ENCODE measurements at regions not wholly inside any gene's neighbourhood (a gene's known extent, or its start where the extent isn't known, plus 50 kb on each side); places are given as distances from the start of the nearest gene placed in this dataset.

DNA sequence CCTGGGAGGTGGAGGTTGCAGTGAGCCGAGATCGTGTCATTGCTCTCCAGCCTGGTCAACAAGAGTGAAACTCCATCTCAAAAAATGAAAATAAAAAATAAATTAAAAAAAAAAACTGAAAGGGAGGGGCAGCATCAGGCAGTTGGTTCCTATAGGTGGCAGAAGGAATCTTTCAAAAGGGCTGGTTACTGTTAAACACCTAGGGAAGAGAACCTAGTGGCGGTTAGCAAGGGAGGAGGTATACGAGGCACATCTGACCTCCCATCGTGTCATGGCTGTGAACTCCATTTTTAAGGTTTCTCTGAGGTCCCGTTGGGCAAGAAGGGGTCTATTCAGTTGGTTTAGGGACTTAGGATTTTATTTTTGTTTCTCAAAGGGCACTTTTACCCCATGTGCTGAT, 150.1 kb downstream of the SLC7A11 start:
- TF ChIP-seq, protein P1, sequence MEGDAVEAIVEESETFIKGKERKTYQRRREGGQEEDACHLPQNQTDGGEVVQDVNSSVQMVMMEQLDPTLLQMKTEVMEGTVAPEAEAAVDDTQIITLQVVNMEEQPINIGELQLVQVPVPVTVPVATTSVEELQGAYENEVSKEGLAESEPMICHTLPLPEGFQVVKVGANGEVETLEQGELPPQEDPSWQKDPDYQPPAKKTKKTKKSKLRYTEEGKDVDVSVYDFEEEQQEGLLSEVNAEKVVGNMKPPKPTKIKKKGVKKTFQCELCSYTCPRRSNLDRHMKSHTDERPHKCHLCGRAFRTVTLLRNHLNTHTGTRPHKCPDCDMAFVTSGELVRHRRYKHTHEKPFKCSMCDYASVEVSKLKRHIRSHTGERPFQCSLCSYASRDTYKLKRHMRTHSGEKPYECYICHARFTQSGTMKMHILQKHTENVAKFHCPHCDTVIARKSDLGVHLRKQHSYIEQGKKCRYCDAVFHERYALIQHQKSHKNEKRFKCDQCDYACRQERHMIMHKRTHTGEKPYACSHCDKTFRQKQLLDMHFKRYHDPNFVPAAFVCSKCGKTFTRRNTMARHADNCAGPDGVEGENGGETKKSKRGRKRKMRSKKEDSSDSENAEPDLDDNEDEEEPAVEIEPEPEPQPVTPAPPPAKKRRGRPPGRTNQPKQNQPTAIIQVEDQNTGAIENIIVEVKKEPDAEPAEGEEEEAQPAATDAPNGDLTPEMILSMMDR (IDR thresholded peaks at IDR 0.05; ENCODE audit: control insufficient read depth, extremely low read depth, insufficient read depth), result no peak
- H3K4me3 ChIP-seq (ENCODE audit: low read depth, low read length), result no peak overlapping the region
- DNase-seq (ENCODE audit: low read depth), result no peak

GRCh38 chr4:138090918-138091676, 151.1 kb downstream of the SLC7A11 start:
- DNase-seq (ENCODE audit: low read depth), result no peak
- H3K4me3 ChIP-seq (ENCODE audit: low read depth, low read length), result no peak overlapping the region
- TF ChIP-seq, protein P1 (IDR thresholded peaks at IDR 0.05; ENCODE audit: control insufficient read depth, extremely low read depth, insufficient read depth), result no peak

DNA sequence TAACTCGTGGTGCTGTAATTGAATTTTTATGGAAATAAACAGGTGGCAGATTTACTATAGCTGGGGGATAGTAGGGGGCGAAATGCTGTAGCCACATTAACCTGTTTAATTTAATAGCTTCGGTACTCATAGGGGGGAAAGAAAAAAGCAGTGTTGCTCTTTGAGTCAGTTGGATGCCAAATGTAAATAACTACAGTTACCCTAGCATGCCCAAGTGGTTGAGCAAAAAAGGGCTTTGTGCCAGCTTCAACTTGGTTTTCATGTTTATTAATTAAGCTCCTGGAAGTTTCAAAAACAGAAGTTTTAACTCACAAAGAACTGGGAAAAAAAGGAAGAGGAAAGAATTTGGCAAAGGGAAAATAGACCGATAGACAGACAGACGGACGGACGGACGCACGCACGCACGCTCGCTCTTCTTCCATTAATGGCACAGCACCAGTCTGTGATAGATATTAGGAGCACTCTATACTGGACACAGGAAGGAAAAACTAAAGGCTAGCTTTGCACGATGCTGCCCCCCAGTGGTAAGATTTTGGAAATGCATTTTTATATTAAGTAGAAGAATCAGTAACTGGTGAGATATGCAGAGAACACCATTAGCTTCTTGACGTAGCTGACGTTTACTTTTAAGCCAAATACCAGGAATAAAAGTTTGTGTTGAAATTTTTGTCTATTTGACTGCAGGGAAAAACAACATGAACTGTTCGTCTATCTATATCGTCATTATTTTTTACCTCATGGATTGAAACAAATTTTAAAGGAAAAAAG, 151.8 kb downstream of the SLC7A11 start:
- DNase-seq (ENCODE audit: low read depth), result peak; percentile 51
- H3K4me3 ChIP-seq (ENCODE audit: low read depth, low read length), result peak overlapping the region; percentile 7; the same call in 1 of the 2 replicates
- TF ChIP-seq, protein P1 (IDR thresholded peaks at IDR 0.05; ENCODE audit: control insufficient read depth, extremely low read depth, insufficient read depth), result peak; percentile 75

- DNase-seq (ENCODE audit: low read depth), result no peak
- TF ChIP-seq, protein P1 (IDR thresholded peaks at IDR 0.05; ENCODE audit: control insufficient read depth, extremely low read depth, insufficient read depth), result no peak
- H3K4me3 ChIP-seq (ENCODE audit: low read depth, low read length), result no peak overlapping the region
Measured at GRCh38 chr4:138088449-138089208, 153.5 kb downstream of the SLC7A11 start.

DNA sequence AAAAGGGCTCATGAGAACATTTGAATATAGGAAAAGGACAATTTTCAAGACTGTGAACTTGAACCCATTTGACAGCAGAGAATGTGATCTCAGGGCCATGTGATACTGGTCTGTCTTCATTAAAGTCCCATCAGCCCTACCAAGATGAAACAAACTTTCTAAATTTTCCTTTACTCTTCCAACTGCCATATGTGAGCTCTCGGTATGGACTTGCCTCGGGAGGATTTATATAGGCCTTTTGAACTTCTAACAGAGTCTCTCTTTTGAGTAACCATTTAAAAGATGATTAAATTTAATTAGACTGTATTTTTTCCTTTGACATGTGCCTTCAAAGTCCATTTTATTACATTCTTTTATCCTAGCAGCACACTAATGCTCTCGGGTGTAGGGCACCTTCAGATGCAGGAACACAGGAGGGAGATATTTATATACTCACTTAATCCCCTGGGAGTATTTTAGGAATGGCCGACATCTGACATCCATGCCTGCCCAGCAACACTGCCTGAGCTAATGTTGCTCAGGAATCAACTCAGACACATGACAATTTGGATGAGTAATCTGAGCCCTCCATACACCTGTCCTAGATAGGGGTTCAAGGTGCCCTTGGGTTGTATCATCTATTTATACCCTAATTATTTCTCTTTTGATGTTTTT, 155.0 kb downstream of the SLC7A11 start:
- H3K4me3 ChIP-seq (ENCODE audit: low read depth, low read length), result no peak overlapping the region
- TF ChIP-seq, protein P1 (IDR thresholded peaks at IDR 0.05; ENCODE audit: control insufficient read depth, extremely low read depth, insufficient read depth), result no peak
- DNase-seq (ENCODE audit: low read depth), result no peak

DNA sequence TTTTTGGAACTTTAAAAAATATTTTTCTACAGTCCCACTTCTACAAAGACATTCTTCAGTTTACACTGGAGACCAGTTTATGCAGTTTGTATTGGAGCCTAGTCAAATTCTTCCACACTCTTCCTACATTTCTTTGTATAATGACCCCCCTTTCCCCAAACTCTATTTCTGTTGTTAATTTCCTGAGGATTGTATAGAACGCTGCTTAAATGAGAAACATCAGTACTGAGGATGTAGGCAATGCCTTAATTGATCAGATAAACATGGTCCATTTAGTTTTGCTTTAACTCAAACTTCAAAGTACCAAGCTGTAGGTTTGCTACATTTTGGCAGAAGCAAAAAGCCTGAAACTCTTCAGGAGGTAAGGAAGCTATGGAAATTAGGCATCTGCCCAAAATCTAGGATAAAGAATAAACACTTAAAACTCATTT, 155.5 kb downstream of the SLC7A11 start:
- no peak for DNase-seq (ENCODE audit: low read depth)
- TF ChIP-seq, protein P1 (IDR thresholded peaks at IDR 0.05; ENCODE audit: control insufficient read depth, extremely low read depth, insufficient read depth), result no peak
- H3K4me3 ChIP-seq (ENCODE audit: low read depth, low read length), result no peak overlapping the region
